ENCODE measurements at regions not wholly inside any gene's neighbourhood (a gene's known extent, or its start where the extent isn't known, plus 50 kb on each side); places are given as distances from the start of the nearest gene placed in this dataset.

DNA sequence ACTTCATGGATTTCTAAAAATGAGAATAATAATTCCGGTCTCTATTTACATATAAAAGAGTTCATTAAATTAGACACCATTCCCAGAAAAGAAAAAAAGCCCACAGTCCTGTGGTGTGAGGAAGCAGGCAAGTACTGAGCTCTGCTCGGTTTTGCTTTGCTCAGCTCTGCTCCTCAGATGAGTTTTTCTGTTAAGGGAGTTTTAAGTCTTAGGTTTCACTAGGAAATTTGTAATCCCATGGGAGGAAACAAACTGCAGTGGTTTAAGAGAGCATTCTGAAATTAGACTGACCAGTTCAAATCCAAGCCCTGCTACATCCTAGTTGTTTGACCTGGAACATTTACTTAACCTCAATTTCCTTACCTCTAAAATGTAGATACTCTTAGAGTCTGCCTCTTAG lies 338.6 kb upstream of the MMADHC start (continued):
- TF ChIP-seq, protein P1, sequence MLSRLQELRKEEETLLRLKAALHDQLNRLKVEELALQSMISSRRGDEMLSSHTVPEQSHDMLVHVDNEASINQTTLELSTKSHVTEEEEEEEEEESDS (CRISPR knock-in tag; IDR thresholded peaks at IDR 0.05): no peak
- TF ChIP-seq U2AF1 (optimal IDR thresholded peaks at IDR 0.05; ENCODE audit: low read depth, low read length) (no peak), HMG20B (CRISPR knock-in tag; IDR thresholded peaks at IDR 0.05) (no peak), RBM22 (IDR thresholded peaks at IDR 0.05; ENCODE audit: low read depth, low read length, poor library complexity, severe bottlenecking) (no peak), GATA2 (CRISPR knock-in tag; IDR thresholded peaks at IDR 0.05) (no peak), U2AF2 (optimal IDR thresholded peaks at IDR 0.05; ENCODE audit: low read depth, low read length) (no peak)
- TF ChIP-seq, protein P2, sequence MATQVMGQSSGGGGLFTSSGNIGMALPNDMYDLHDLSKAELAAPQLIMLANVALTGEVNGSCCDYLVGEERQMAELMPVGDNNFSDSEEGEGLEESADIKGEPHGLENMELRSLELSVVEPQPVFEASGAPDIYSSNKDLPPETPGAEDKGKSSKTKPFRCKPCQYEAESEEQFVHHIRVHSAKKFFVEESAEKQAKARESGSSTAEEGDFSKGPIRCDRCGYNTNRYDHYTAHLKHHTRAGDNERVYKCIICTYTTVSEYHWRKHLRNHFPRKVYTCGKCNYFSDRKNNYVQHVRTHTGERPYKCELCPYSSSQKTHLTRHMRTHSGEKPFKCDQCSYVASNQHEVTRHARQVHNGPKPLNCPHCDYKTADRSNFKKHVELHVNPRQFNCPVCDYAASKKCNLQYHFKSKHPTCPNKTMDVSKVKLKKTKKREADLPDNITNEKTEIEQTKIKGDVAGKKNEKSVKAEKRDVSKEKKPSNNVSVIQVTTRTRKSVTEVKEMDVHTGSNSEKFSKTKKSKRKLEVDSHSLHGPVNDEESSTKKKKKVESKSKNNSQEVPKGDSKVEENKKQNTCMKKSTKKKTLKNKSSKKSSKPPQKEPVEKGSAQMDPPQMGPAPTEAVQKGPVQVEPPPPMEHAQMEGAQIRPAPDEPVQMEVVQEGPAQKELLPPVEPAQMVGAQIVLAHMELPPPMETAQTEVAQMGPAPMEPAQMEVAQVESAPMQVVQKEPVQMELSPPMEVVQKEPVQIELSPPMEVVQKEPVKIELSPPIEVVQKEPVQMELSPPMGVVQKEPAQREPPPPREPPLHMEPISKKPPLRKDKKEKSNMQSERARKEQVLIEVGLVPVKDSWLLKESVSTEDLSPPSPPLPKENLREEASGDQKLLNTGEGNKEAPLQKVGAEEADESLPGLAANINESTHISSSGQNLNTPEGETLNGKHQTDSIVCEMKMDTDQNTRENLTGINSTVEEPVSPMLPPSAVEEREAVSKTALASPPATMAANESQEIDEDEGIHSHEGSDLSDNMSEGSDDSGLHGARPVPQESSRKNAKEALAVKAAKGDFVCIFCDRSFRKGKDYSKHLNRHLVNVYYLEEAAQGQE (IDR thresholded peaks at IDR 0.05; ENCODE audit: borderline replicate concordance): no peak
- TF ChIP-seq, protein P2 (CRISPR knock-in tag; IDR thresholded peaks at IDR 0.05; ENCODE audit: low read depth): no peak
- TF ChIP-seq, protein P3, sequence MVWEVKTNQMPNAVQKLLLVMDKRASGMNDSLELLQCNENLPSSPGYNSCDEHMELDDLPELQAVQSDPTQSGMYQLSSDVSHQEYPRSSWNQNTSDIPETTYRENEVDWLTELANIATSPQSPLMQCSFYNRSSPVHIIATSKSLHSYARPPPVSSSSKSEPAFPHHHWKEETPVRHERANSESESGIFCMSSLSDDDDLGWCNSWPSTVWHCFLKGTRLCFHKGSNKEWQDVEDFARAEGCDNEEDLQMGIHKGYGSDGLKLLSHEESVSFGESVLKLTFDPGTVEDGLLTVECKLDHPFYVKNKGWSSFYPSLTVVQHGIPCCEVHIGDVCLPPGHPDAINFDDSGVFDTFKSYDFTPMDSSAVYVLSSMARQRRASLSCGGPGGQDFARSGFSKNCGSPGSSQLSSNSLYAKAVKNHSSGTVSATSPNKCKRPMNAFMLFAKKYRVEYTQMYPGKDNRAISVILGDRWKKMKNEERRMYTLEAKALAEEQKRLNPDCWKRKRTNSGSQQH (CRISPR knock-in tag; IDR thresholded peaks at IDR 0.05): no peak

Data from K562 (cell line).